Prostate gland (tissue), 2 donors: ENCODE measurements at regions not wholly inside any gene's neighbourhood (a gene's known extent, or its start where the extent isn't known, plus 50 kb on each side); places are given as distances from the start of the nearest gene placed in this dataset.

ENCODE experiments used
- POLR2A ChIP-seq: fragments of 450-650 bp; IDR thresholded peaks from one replicate; pipeline ENCODE4 v1.6.1; 2016; ENCODE audit warnings: antibody characterized with exemption, mild to moderate bottlenecking
- POLR2AphosphoS5 ChIP-seq: sonication (generic); formaldehyde crosslinking; IDR thresholded peaks from one replicate; pipeline ENCODE4 v1.6.1; 2017; ENCODE audit warnings: antibody characterized with exemption
- TF ChIP-seq, protein P1 (sequence below), 4 experiments: fragments of 200-600 bp in 2 of 4; fragments of 450-650 bp in 2 of 4; sonication (generic) in 2 of 4; IDR thresholded peaks; 1 replicate in 3 of 4; 2 replicates in 1 of 4; pipeline ENCODE4 v1.5.1; 2016 to 2019; ENCODE audit warnings: antibody characterized with exemption in 4 of 4, mild to moderate bottlenecking in 2 of 4, moderate library complexity in 2 of 4

DNA sequence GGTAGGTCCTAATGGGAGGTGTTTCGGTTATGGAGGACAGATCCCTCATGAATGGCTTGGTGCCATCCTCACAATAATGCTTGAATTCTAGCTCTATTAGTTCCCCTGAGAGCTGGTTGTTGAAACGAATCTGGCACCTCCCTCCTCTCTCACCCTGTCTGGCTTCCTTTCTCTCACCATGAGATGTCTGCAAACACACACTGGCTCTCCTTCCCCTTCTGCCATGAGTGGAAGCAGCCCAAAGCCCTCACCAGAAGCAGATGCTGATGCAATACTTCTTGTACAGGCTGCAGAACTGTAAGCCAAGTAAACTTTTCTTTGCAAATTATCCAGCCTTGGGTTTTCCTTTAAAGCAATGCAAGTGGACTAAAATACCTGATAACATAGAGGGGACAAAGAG is 86.6 kb downstream of the RND3 start:
- TF ChIP-seq, protein P1, sequence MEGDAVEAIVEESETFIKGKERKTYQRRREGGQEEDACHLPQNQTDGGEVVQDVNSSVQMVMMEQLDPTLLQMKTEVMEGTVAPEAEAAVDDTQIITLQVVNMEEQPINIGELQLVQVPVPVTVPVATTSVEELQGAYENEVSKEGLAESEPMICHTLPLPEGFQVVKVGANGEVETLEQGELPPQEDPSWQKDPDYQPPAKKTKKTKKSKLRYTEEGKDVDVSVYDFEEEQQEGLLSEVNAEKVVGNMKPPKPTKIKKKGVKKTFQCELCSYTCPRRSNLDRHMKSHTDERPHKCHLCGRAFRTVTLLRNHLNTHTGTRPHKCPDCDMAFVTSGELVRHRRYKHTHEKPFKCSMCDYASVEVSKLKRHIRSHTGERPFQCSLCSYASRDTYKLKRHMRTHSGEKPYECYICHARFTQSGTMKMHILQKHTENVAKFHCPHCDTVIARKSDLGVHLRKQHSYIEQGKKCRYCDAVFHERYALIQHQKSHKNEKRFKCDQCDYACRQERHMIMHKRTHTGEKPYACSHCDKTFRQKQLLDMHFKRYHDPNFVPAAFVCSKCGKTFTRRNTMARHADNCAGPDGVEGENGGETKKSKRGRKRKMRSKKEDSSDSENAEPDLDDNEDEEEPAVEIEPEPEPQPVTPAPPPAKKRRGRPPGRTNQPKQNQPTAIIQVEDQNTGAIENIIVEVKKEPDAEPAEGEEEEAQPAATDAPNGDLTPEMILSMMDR (IDR thresholded peaks at IDR 0.05): no peak
- TF ChIP-seq POLR2A (no peak), POLR2AphosphoS5 (no peak)
